Coronary artery (tissue), 2 donors: ENCODE measurements at regions not wholly inside any gene's neighbourhood (a gene's known extent, or its start where the extent isn't known, plus 50 kb on each side); places are given as distances from the start of the nearest gene placed in this dataset.

ENCODE experiments used
- DNase-seq: peaks from one replicate; pipeline ENCODE4 v3.0.0-alpha.2; 2017; ENCODE audit warnings: low spot score
- H3K27ac ChIP-seq, 2 donors: fragments of 200-600 bp; sonication (generic); one replicate each; pipeline ENCODE4 v1.5.1; 2016 to 2019
- H3K4me3 ChIP-seq: fragments of 200-600 bp; sonication (generic); 2 replicates; pipeline ENCODE4 v1.5.1; 2016; ENCODE audit warnings: mild to moderate bottlenecking, moderate library complexity
- TF ChIP-seq, protein P1 (sequence below): fragments of 200-600 bp; sonication (generic); IDR thresholded peaks from one replicate; pipeline ENCODE4 v1.5.1; 2019; ENCODE audit warnings: antibody characterized with exemption

DNA sequence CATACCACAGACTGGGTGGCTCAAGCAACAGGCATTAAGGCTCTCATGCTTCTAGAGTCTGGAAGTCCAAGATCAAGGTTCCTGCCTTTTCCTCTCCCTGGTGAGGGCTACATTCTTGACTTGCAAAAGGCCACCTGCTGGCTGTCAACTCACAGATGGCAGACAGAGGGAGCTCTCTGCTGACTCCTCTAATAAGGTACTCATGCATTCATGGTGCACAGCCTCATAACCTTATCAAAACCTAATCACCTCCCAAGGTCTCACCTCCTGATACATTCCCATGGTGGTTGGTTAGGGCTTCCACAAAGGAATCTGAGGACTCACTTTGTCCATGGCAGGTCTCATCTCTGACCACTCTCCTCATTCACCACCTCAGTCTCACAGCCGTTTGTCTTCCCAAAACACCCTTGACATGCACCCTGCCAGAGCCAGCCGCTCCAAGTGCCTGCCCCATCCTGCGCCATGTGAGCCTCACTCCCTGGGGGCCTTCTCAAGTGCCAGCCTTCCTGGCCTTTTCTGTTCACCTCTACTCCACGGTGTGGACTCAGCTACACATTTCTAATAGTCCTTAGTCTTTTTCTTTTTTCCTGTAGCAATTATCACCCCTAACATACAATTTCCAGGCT is 400.3 kb upstream of the ADARB2 start:
- DNase-seq: no peak
- H3K4me3 ChIP-seq: no peak overlapping the region
- no peak overlapping the region for H3K27ac ChIP-seq
- TF ChIP-seq, protein P1, sequence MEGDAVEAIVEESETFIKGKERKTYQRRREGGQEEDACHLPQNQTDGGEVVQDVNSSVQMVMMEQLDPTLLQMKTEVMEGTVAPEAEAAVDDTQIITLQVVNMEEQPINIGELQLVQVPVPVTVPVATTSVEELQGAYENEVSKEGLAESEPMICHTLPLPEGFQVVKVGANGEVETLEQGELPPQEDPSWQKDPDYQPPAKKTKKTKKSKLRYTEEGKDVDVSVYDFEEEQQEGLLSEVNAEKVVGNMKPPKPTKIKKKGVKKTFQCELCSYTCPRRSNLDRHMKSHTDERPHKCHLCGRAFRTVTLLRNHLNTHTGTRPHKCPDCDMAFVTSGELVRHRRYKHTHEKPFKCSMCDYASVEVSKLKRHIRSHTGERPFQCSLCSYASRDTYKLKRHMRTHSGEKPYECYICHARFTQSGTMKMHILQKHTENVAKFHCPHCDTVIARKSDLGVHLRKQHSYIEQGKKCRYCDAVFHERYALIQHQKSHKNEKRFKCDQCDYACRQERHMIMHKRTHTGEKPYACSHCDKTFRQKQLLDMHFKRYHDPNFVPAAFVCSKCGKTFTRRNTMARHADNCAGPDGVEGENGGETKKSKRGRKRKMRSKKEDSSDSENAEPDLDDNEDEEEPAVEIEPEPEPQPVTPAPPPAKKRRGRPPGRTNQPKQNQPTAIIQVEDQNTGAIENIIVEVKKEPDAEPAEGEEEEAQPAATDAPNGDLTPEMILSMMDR: no peak

DNA sequence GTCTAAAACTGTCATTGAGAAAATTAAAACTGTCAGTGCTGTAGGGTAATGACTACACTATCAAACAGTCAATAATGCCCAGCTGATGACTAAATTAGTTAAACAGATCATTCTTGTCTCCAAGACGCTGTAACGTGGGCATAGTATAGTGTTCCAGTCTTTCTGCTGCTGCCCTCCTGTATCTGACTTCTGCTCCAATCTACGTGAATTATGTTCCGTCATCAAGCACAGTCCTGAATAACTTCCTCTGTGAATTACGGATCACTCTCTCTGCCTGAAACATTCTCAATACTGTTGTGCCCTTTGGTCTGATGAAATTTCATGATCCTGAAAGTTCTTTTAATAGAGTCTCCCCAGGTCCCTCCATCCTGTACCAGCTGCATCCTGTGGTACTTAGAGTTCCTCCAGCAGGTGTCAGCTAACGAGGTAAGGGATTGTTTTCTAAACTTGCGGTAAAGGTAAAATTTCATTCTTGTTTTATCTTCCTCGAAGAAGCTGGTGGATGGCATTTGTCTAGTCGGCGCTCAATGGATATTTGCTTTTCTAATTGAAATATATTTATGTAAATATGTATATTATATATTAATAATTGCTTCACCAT is 393.5 kb upstream of the ADARB2 start:
- no peak for DNase-seq
- Histone ChIP-seq H3K4me3 (no peak overlapping the region), H3K27ac (no peak overlapping the region)
- TF ChIP-seq, protein P1: no peak

DNA sequence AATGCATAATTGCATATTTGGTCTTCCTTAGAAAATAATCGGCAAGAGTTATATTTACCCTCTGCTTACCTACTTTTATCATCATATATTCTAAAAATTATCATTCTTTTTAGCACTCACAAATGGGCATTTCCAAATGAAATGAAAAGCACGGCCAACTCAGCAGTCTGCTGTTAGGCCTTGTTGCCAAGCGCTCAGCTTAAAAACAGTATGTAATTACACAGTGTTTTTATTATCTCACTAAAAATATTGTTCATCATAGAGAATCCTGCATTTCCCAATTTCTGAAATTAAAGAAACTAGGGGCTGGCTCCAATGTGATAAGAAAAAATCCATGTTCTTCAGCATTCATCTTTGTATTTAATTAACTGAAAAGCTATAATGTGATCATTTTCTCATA is 391.7 kb upstream of the ADARB2 start:
- TF ChIP-seq, protein P1: no peak
- H3K27ac ChIP-seq: no peak overlapping the region
- DNase-seq: no peak

DNA sequence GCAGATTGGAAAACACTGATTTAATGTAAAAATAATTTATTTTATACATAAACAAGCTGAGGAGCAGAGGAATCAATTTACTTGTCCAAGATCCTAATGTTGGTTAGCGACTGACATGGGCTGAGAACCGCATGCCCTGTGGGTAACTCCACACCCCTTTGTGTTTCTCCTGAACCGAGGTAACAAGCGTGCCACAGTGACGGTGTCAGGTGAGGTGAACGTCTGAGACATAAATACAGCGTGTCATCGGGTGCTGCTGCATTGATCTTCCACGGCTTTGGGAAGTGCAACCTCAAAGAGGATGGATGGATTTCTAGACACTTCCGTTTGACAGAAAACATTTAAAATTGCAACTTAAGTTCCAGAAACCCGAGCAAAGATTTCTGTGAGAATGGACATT is 386.8 kb upstream of the ADARB2 start:
- DNase-seq: no peak
- Histone ChIP-seq H3K4me3 (no peak overlapping the region), H3K27ac (no peak overlapping the region)
- TF ChIP-seq, protein P1: no peak

More for the DNA sequence above, 391.7 kb upstream of the ADARB2 start:
- no peak overlapping the region for H3K4me3 ChIP-seq

DNA sequence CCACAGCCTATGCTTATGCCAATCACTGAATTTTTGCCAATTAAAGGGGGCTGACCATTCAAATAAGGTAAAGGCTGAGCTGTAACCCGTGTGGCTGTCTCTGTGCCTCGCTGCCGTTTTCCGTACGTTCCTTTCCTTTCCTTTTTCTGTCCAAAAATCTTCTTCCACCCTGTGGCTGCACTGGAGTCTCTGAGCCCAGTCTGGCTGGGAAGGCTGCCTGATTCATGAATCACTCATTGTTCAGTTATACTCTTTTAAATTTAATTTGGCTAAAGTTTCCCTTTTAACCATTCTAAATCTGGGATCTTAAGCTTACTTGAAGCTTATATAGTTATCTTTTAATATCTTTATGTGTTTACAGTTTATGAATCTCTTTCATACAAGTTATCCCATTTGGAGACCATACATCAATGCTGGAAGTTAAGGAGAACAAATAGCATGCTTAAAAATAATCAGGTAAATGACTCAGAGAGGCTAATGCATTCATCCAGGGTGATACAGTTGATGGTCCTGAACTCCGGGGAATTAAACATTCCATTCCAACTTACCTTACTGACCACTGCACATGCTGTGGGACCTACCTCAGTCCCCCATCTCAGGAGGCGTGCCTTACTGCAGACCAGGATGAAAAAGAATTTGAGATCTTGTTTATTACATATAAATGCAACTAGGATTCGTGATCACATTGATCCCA is 385.3 kb upstream of the ADARB2 start:
- Histone ChIP-seq H3K27ac (no peak overlapping the region), H3K4me3 (no peak overlapping the region)
- no peak for DNase-seq
- TF ChIP-seq, protein P1: no peak

DNA sequence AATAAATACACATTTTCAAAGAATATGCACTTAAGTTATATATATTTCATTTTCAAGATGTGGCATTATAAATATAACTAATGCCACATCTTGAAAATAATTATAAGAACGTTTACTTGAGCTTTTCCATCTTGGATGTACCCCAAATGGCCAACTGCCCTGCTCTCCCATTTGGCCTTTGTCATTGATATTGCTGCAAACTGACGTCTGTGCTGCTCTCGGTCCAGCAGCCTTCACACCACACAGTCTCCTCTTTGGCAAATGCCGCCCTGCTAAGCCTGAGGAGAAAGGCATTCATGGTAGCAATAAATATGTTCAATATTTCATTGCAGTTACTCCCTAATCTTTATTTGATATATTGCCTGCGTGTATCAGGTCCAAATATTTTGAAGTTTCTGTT is 384.6 kb upstream of the ADARB2 start:
- no peak overlapping the region for H3K4me3 ChIP-seq
- TF ChIP-seq, protein P1: no peak
- H3K27ac ChIP-seq: no peak overlapping the region
- DNase-seq: no peak

DNA sequence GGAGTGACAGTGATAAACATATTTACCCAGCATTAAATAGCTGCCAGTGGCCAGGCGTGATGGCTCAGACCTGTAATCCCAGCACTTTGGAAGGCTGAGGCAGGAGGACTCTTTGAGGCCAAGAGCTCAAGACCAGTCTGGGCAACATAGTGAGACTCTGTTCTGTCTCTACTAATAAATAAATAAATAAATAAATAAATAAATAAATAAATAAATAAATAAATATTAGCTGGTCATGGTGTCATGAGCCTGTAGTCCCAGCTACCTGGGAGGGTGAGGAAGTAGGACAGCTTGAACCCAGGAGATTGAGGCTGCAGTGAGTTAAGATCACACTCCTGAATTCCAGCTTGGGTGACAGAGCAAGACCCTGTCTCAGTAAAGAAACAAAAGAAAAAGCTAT is 384.0 kb upstream of the ADARB2 start:
- H3K27ac ChIP-seq: no peak overlapping the region
- no peak for DNase-seq
- no peak overlapping the region for H3K4me3 ChIP-seq
- TF ChIP-seq, protein P1: no peak
